HG02938 (cell line): ENCODE measurements at regions not wholly inside any gene's neighbourhood (a gene's known extent, or its start where the extent isn't known, plus 50 kb on each side); places are given as distances from the start of the nearest gene placed in this dataset.

ENCODE experiments used
- ATAC-seq: cut with Tn5 transposase; IDR thresholded peaks from one replicate; pipeline ENCODE4 v1.9.1; 2021; ENCODE audit warnings: mild to moderate bottlenecking, moderate library complexity; ENCODE audit not compliant: unreplicated experiment

GRCh38 chr11:115724666-115725065 is 220.5 kb upstream of the CADM1 start:
- no peak for ATAC-seq

DNA sequence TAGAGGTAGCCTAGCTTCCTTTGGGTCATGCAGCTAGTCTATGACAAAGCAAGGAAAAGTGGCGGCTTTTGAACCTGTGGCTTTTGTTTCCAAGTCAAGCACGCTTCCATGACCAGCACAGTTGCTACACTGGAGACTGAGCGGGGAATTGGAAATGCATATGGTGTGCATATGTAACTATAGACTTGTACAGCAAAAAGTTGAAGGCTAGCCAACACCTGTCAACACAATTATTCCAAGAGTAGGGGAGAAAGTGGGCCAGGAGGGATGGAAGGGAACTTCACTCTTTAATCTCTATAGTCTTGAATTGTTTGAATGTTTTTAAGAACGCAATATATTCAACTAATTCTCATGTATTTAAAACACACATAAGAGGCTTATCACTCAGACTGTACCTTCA is 218.5 kb upstream of the CADM1 start:
- no peak for ATAC-seq

- ATAC-seq, result no peak
Observed at GRCh38 chr11:115721296-115721995, 217.2 kb upstream of the CADM1 start.

GRCh38 chr11:115720602-115721245 is 216.5 kb upstream of the CADM1 start:
- ATAC-seq, result no peak

DNA sequence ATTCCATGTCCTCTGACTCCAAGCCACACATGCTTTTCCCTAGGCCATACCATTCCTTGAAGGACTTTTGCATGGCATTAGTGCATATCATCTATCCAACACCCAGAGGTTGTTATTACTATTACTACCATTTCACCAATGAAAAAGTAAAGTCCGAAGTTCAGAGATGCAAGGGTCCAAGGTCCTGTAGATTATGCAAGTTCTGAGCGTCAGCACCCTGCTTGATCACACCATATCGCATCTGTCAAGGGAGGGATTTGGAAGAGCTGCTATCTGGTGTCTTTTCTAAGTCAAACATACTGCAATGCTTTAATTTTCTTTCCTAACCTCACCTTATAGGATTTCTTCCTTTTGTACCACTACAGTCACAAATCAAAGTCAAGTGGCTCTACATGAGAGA is 214.7 kb upstream of the CADM1 start:
- no peak for ATAC-seq

DNA sequence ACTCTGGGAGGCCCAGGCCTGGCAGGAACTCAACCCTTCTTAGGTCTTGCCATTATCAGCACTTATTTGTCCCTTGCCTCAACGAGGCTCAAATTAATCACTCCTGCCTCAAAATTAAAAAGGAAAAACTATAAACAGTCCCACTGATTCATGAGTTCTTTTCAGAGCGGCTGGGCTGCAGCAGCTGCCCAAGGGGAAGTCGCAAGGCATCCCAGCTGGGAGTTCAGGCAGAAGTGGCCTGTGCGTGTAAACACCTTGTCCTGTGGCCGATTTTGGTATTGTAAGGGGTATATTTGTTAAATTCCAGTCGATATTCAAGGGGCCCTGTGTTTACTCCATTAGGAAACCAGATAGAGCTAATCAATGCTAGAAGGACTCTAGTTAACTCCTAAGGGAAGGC is 213.9 kb upstream of the CADM1 start:
- ATAC-seq, result no peak

DNA sequence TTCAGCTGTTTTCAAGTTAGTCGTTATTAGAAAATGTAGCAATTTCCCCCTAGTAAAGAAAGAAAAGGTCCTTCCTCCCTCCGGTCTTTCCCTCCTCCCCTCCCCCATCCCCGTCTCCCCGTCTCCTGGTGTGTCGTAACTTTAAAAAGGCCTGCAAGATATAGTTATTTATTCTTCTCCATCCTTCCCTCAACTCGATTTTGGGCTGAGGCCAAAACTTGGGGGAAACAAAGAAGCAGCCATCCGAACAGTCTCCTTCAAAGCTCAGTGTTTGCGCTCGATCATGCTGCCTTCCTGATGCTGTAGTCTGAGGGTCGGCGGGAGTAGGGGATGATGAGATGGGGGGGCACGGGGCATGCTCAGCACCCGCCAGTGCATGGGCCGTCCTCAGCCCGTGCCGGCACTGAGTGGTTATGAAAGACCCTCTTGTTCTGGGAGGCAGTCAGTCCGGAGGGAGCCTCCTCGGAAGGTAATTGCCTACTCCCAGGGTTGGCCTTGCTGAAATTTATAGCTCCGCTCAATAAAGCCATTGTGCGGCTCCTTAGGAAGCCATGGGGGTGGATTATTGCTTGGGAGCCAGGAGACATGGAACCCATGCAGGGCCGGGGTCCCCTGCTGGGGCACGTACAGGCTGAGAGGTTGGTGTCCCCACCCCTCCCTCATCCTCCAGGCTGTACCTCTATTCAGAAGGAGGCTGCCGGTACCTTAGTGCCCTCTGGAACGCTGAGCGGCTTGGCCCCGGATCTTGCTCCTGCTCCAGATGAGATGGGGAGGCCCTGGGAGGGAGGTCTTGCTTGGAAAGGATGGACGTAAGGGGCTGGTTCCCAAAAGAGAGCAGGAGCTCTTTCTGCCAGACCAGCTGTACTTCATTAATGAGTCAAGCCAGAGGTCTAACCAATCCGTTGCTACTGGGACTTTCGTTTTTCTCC is 212.7 kb upstream of the CADM1 start:
- no peak for ATAC-seq

- ATAC-seq, result no peak
Observed at GRCh38 chr11:115716080-115716479, 211.9 kb upstream of the CADM1 start.

DNA sequence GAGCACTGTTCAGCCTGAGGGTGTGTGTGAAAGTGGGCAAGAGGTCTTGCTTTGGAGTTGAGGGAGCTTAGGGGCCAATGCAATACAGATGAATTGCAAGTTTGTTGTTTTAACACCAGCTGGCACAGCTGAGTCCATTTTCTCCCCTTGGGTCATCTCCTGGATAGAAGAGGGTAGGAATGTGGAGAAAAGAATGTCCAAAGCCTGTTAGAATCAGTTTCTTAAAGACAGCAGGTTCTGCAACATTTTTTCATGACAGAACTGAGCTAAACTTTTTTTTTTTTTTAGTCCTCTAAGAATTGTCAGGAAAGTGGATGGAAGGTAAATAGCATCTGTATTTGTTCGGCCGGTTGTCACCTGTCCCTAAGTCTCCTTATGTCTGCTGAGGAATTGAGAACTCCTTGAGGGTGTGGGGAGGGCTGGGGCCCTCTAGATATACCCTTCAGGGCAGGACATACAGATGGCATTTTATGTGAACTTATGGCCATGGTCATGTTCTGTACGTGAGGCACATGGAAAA is 211.1 kb upstream of the CADM1 start:
- no peak for ATAC-seq

- ATAC-seq, result no peak
Observed at GRCh38 chr11:115712296-115712695, 208.1 kb upstream of the CADM1 start.

- no peak for ATAC-seq
Observed at GRCh38 chr11:115710980-115711379, 206.8 kb upstream of the CADM1 start.

DNA sequence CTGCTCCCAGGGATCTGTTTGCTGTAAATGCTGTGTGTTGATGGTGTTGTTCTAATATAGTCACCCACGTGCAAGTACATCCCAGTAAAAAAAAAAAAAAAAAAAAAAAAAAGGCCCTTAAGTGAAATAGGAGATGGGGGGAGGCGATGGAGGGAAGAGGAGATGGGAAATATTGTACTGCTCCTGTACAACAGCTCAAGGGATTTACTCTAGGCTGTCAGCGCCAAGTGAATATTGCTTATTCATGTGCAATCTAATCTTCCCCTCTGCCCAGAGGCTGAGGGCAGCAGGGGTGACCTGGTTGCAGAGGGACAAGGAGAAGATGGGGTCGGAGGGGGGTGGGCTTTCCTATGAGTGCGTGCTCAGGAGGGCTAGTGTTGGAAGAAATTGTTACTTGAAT is 206.2 kb upstream of the CADM1 start:
- no peak for ATAC-seq

DNA sequence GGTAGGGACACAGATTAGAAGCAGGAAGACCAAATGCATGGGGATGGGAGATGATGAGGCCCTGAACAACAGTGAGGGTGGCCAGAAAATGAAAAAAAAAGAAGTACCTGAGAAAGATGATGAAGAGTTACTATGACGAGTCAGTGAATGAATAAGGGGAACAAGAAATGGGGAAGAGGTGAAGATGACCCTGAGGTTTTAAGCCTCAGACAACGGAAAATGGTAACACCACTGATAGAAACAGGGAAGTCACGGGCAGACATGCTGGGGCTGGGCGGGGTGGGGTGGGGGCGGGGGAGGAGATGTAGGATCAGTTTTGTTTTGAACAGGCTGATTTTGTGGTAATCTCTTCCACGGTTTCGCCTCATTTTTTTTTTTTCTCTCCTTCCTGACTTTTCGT is 205.1 kb upstream of the CADM1 start:
- no peak for ATAC-seq

DNA sequence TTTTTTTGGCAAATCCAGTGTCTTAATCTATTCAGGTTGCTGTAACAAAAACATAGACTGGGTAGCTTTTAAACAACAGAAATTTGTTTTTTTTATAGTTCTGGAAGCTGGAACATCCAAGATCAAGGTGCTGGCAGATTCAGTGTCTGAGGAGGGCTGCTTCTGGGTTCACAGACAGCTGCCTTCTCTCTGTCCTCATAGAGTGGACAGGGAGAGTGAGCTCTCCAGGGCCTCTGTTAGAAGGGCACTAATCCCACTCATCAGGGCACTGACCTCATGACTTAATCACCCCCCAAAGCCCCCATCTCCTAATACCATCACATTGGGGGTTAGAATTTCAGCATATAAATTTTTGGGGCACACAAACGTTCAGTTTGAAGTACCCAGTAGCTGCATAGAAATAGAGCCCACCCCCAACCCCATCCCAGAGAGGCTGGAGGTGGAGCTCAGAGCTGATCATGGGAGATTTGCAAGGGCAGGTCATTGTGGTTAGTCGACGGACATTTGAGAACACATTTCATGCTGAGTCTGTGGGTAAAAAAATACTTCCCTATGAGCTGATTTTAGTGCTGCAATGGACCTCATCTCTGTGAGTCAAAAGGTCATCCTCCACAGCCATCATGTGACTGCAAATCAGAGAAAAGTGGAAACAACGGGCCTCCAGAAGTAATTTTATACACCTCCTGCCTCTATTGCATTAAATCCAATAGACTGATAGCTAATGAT is 203.1 kb upstream of the CADM1 start:
- ATAC-seq, result no peak

- ATAC-seq, result no peak
Observed at GRCh38 chr11:115706626-115707135, 202.5 kb upstream of the CADM1 start.

DNA sequence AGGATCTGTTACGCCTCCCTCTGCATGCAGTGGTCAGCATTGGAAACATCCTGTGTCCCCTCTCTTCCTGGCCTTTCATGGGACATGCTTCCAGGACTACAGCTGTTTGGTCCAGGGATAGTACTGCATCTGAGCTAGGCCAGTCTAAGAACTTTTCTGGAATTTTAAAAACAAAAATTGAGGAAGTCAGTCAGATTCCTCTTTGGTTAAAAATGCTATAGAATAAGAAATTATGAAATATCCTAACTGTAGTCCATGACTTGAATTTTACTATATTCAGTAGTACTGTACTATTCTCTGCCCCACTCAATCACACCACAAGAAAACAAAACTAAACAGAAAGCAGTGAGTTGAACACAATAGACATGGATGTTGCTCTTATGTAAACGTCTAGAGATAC is 201.0 kb upstream of the CADM1 start:
- no peak for ATAC-seq

- no peak for ATAC-seq
Observed at GRCh38 chr11:115700981-115701875, 197.0 kb upstream of the CADM1 start.

DNA sequence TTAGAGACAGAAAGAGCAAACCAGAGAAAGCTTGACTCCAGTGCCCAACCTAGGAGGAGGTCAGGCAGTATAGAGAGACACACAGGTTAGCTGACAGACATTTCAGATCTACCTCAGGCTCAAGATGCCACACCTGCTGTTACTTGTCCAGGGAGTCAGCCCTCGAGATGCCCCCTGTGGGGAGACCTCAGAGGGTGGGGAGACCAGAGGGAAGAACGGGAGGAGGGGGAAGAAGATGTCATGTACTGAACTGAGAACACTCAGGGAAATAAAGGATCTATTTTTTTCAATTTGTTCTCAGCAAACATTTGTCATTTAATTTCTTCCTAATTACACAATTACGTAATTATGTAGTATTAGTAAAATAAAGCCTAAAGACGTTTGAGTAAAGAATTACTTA is 196.3 kb upstream of the CADM1 start:
- no peak for ATAC-seq

DNA sequence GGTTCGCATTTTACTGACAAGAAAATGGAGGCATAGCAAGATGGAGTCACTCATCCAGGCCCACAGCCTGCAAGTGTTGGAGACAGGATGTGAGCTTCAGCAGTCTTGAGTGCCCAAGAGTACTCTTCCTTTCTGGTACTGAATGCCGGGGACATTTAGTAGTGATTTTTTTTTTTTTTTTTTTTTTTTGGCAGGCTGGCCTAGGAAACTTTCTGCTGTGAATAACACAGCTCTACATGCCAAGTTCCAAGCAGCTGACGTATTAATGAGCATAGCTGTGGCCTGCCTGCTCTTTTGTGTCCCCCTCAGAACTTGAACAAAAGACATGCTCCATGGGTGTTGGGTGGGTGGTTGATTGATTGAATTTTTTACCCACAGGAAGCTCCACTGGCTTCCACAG is 195.5 kb upstream of the CADM1 start:
- no peak for ATAC-seq

DNA sequence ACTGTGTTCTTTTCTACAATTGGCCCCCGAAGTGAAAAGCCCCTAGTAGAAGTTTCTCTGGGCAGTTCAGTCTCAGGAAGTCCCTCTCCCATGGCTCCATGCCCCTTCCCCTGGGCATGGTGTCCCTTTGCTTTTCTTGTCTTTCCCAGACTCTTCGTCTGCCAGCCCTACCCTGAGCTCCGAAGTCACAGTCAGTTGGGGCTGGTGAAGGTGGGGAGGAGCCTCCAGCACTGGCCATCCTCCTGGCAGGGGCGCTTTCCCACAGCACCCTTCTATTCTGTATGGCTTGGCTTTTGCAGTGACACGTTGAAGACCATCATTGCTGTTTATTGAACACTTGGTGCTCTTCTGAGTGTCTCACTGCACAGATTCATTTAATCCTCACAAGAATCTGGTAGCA is 195.1 kb upstream of the CADM1 start:
- no peak for ATAC-seq
